GM23248 (cell line): ENCODE measurements at regions not wholly inside any gene's neighbourhood (a gene's known extent, or its start where the extent isn't known, plus 50 kb on each side); places are given as distances from the start of the nearest gene placed in this dataset.
A peak's percentile ranks its signal among the peaks of the same experiment; 100 is the strongest.

Source experiments
- DNase-seq: peaks from one replicate; pipeline ENCODE4 v3.0.0-alpha.2; 2015
- H2AFZ ChIP-seq: fragments of 200-600 bp; sonication (generic); 2 replicates; pipeline ENCODE4 v1.6.1; 2016; ENCODE audit warnings: antibody characterized with exemption
- H3F3A ChIP-seq: fragments of 200-600 bp; sonication (generic); 2 replicates; pipeline ENCODE4 v1.6.1; 2016; ENCODE audit warnings: mild to moderate bottlenecking, antibody characterized with exemption, mixed run types; ENCODE audit not compliant: insufficient read depth
- H3K27ac ChIP-seq: fragments of 200-600 bp; sonication (generic); 2 replicates; pipeline ENCODE4 v1.5.1; 2016; ENCODE audit warnings: mild to moderate bottlenecking
- H3K27me3 ChIP-seq: fragments of 200-600 bp; sonication (generic); replicated peaks from 2 replicates; pipeline ENCODE4 v1.6.1; 2016; ENCODE audit warnings: mild to moderate bottlenecking; ENCODE audit not compliant: insufficient read depth
- H3K36me3 ChIP-seq: fragments of 200-600 bp; sonication (generic); 2 replicates; pipeline ENCODE4 v1.6.1; 2016; ENCODE audit warnings: low read depth, mild to moderate bottlenecking
- H3K4me1 ChIP-seq: fragments of 200-600 bp; sonication (generic); 2 replicates; pipeline ENCODE4 v1.6.1; 2016; ENCODE audit warnings: mild to moderate bottlenecking; ENCODE audit not compliant: insufficient read depth
- H3K4me2 ChIP-seq: fragments of 200-600 bp; sonication (generic); one replicate; pipeline ENCODE4 v1.6.1; 2016; ENCODE audit warnings: mild to moderate bottlenecking; ENCODE audit not compliant: unreplicated experiment
- H3K4me3 ChIP-seq: fragments of 200-600 bp; sonication (generic); 2 replicates; pipeline ENCODE4 v1.5.1; 2016; ENCODE audit warnings: mild to moderate bottlenecking
- H3K79me2 ChIP-seq: fragments of 200-600 bp; sonication (generic); 2 replicates; pipeline ENCODE4 v1.6.1; 2016; ENCODE audit warnings: mild to moderate bottlenecking; ENCODE audit not compliant: insufficient read depth
- H3K9ac ChIP-seq: fragments of 200-600 bp; sonication (generic); 2 replicates; pipeline ENCODE4 v1.6.1; 2016; ENCODE audit warnings: mild to moderate bottlenecking
- H3K9me2 ChIP-seq: fragments of 200-600 bp; sonication (generic); 2 replicates; pipeline ENCODE4 v1.6.1; 2016; ENCODE audit warnings: mixed run types, mild to moderate bottlenecking, moderate library complexity; ENCODE audit not compliant: insufficient read depth
- H3K9me3 ChIP-seq: fragments of 200-600 bp; sonication (generic); one replicate; pipeline ENCODE4 v1.6.1; 2017; ENCODE audit warnings: low read depth
- H4K20me1 ChIP-seq: fragments of 200-600 bp; sonication (generic); 2 replicates; pipeline ENCODE4 v1.6.0; 2016; ENCODE audit not compliant: insufficient read depth
- EZH2 ChIP-seq: fragments of 200-600 bp; sonication (generic); IDR thresholded peaks from 2 replicates; pipeline ENCODE4 v1.6.1; 2018; ENCODE audit warnings: antibody characterized with exemption, mild to moderate bottlenecking; ENCODE audit not compliant: insufficient read depth, poor library complexity, severe bottlenecking
- EZH2phosphoT487 ChIP-seq: fragments of 200-600 bp; sonication (generic); IDR thresholded peaks from 2 replicates; pipeline ENCODE4 v1.6.1; 2018; ENCODE audit warnings: antibody characterized with exemption, moderate library complexity, mild to moderate bottlenecking, low read depth; ENCODE audit not compliant: insufficient read depth
- WGBS, 2 experiments: methylation state at CpG; one replicate each; pipeline ENCODE4 v1.1.6; 2015 to 2017; ENCODE audit warnings: low lambda C conversion rate in 2 of 2, low coverage in 1 of 2; ENCODE audit errors: missing lambda C conversion rate in 2 of 2; 5-methylcytosine and 5-hydroxymethylcytosine counted together
- in situ Hi-C: fragments of 300-500 bp; cut with MboI; formaldehyde crosslinking; loops from 2 replicates; pipeline ENCODE4 v1.15.0; 2020

DNA sequence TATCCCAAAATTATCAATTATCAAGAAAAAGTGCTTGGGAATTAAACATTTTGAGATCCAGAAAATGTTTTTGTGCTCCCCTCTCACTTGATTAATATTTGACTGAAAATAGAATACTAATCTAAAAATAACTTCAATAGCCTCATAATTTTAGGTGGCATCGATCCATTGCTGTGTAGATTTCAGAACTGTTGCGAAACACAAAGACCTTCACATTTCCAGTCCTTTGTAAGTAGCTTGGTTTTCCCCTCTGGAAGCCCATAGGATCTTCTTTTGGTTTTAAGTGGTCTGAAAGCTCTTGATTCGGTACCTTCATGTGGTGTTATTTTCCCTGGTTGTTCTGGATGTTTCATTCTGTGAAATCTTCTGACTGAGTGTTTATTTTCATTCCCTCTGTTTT lies 176.5 kb downstream of the NUFIP1 start:
- Histone ChIP-seq H3K9ac (no peak overlapping the region), H3K36me3 (no peaks in the 10 kb centered on the region), H3K9me3 (no peaks in the 10 kb centered on the region), H3K4me2 (no peak overlapping the region), H4K20me1 (no peaks in the 10 kb centered on the region), H3K4me3 (no peak overlapping the region), H3F3A (peaks cover 24% of the 10 kb centered on the region), H2AFZ (no peak overlapping the region), H3K9me2 (no peaks in the 10 kb centered on the region), H3K4me1 (peaks cover 40% of the 10 kb centered on the region), H3K79me2 (no peaks in the 10 kb centered on the region), H3K27me3 (no peaks in the 10 kb centered on the region), H3K27ac (no peak overlapping the region)
- 70 to 72% methylated on average over 3 of the region's 3 CpGs for WGBS, 2 experiments
- TF ChIP-seq EZH2phosphoT487, result no peak
- TF ChIP-seq EZH2, result no peak
- in situ Hi-C loops, result no loop called here
- peak; percentile 11 for DNase-seq

DNA sequence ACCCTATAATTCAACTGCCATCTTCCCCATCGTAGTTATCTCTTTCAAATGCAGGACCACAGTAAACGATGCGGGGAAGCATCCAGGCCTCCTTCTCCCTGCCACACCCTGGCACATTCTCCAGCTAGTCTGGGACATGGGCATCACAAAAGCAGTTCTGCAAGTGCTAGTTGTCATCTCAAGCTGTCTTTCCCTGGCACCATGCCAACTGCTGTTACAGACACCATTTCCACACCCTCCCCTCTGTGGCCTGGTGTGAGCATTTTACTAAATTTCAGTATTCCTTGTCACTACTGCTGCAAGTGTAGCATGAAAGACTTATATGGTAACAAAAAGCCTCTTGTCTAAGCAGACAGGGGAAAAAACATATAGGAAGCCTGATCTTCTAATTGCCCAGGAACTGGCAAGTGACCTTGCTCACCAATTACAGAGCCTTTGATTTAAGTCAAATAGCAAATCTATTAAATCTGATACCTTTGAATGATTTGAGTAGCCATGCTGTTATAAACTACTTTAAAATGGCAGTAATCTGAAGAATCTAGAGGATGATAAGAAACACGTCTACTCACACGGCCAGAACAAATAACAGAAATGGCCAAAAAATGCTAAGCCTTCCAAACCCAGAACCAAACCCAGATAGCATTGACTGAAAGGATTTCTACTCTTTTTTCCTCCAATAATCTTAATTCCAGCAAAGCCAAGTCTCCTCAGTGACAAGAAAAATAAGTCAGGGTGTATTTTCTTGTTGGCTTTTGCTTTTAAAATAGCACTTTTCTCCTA lies 179.0 kb downstream of the NUFIP1 start:
- Histone ChIP-seq H2AFZ (no peak overlapping the region), H3K79me2 (no peaks in the 10 kb centered on the region), H3F3A (peaks cover 9% of the 10 kb centered on the region; the same call in 1 of the 2 replicates), H3K9ac (no peak overlapping the region), H3K9me3 (no peaks in the 10 kb centered on the region), H3K9me2 (no peaks in the 10 kb centered on the region), H3K4me3 (no peak overlapping the region), H3K27me3 (no peaks in the 10 kb centered on the region), H3K27ac (no peak overlapping the region), H3K4me2 (no peak overlapping the region), H3K4me1 (peaks cover 15% of the 10 kb centered on the region), H3K36me3 (no peaks in the 10 kb centered on the region), H4K20me1 (no peaks in the 10 kb centered on the region)
- DNase-seq, result peak; percentile 20
- TF ChIP-seq EZH2 (no peak), EZH2phosphoT487 (no peak)
- in situ Hi-C loops, result no loop called here
- WGBS, 2 experiments, result 59 to 61% methylated on average over 5 of the region's 5 CpGs

DNA sequence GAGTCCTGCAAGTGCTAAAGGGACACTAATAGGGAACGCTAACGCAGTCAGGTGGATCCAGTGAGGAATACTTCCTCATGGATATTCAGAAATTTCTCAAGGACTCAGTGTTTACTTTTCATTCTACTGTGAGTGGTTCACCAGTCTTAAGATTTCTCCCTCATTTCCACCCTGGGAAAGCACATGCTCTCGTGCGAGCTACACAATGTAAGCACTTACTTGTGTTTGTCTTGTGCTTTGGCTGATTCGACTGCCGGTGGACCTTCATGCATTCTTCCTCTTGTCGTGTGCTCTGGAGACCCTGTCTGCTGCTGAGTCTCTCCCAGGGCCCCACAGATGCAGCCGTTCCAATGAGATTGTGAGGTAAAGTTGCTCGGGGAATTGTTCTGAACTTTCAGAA lies 180.1 kb downstream of the NUFIP1 start:
- Histone ChIP-seq H3K4me1 (peaks cover 9% of the 10 kb centered on the region), H3K9me2 (no peaks in the 10 kb centered on the region), H3K27ac (no peak overlapping the region), H3K27me3 (no peaks in the 10 kb centered on the region), H3K79me2 (no peaks in the 10 kb centered on the region), H3K9me3 (no peaks in the 10 kb centered on the region), H3K9ac (no peak overlapping the region), H4K20me1 (no peaks in the 10 kb centered on the region), H2AFZ (no peak overlapping the region), H3K36me3 (no peaks in the 10 kb centered on the region), H3K4me3 (no peak overlapping the region), H3F3A (peaks cover 4% of the 10 kb centered on the region; the same call in 1 of the 2 replicates), H3K4me2 (no peak overlapping the region)
- in situ Hi-C loops, result no loop called here
- 85% methylated on average over 9 of the region's 9 CpGs for WGBS, 2 experiments
- TF ChIP-seq EZH2, result no peak
- TF ChIP-seq EZH2phosphoT487, result no peak
- no peak for DNase-seq

DNA sequence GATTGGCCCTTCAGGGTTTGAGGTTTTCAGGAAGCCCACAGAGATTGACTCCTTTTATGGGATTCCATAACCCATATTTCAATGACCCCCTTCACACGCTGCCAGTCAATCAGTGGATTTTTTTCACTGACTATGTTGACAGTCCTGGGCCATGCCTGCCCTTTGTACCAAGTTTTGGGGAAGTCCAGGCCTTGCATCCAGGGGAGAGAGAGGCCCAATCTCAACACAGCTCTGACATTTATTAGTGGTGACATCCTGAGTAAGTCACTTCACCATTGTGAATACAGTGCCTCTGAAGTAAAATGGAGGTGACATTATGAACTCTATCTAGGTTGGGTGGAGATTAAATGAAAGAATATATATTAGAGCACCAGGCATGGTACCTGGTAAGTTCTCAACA lies 181.1 kb downstream of the NUFIP1 start:
- Histone ChIP-seq H3K4me2 (no peak overlapping the region), H3F3A (peaks cover 4% of the 10 kb centered on the region; the same call in 1 of the 2 replicates), H3K27ac (no peak overlapping the region), H3K4me1 (peaks cover 9% of the 10 kb centered on the region), H3K9ac (no peak overlapping the region), H2AFZ (no peak overlapping the region), H3K9me2 (no peaks in the 10 kb centered on the region), H3K9me3 (no peaks in the 10 kb centered on the region), H3K79me2 (no peaks in the 10 kb centered on the region), H3K36me3 (no peaks in the 10 kb centered on the region), H4K20me1 (no peaks in the 10 kb centered on the region), H3K4me3 (no peak overlapping the region), H3K27me3 (no peaks in the 10 kb centered on the region)
- no peak for DNase-seq
- in situ Hi-C loops, result no loop called here
- no peak for TF ChIP-seq EZH2phosphoT487
- no peak for TF ChIP-seq EZH2
- 100% methylated on average over 1 of the region's 1 CpG for WGBS, 2 experiments
